HCT116 (cell line): ENCODE measurements at regions not wholly inside any gene's neighbourhood (a gene's known extent, or its start where the extent isn't known, plus 50 kb on each side); places are given as distances from the start of the nearest gene placed in this dataset.
"Not testable (repeated sequence)": the region's sequence is repeated elsewhere in the genome, so short reads cannot be mapped to it uniquely, and the experiment has no call there.

Experiments used
- ATF3 ChIP-seq: IDR thresholded peaks from 2 replicates; pipeline ENCODE4 v1.6.1; 2012
- CEBPB ChIP-seq: IDR thresholded peaks from 2 replicates; pipeline ENCODE4 v1.6.1; 2012; ENCODE audit warnings: low read depth
- CTCF ChIP-seq, 3 experiments: fragments of 200-600 bp in 1 of 3; sonication (generic) in 1 of 3; IDR thresholded peaks in 2 of 3; conservative IDR thresholded peaks in 1 of 3; 2 replicates each; pipeline ENCODE4 v1.5.1; 2012 to 2017; ENCODE audit warnings: low read depth in 2 of 3, low read length in 2 of 3, antibody characterized with exemption in 1 of 3, borderline replicate concordance in 1 of 3, control low read depth in 1 of 3, mild to moderate bottlenecking in 1 of 3, mixed read lengths in 1 of 3, mixed run types in 1 of 3, moderate library complexity in 1 of 3; ENCODE audit not compliant: insufficient read depth in 1 of 3
- EZH2 ChIP-seq: fragments of 200-600 bp; sonication (generic); IDR thresholded peaks from 2 replicates; pipeline ENCODE4 v1.6.1; 2017; ENCODE audit warnings: antibody characterized with exemption, mixed run types
- MAX ChIP-seq: IDR thresholded peaks from 2 replicates; pipeline ENCODE4 v1.6.1; 2012
- POLR2A ChIP-seq: IDR thresholded peaks from 2 replicates; pipeline ENCODE4 v1.7.0; 2011; ENCODE audit warnings: borderline replicate concordance; ENCODE audit not compliant: insufficient read depth, insufficient read length; ENCODE audit errors: extremely low read depth
- POLR2AphosphoS5 ChIP-seq: IDR thresholded peaks from 2 replicates; pipeline ENCODE4 v1.6.1; 2011; ENCODE audit warnings: mild to moderate bottlenecking, low read depth, low read length, moderate library complexity
- REST ChIP-seq: IDR thresholded peaks from 2 replicates; pipeline ENCODE4 v1.6.1; 2012; ENCODE audit warnings: low read depth

GRCh38 chr14:57044101-57044973 is 224.4 kb downstream of the EXOC5 start:
- not testable (repeated sequence) for TF ChIP-seq EZH2; REST; CTCF (IDR thresholded peaks at IDR 0.05 in 2 of 3, conservative IDR thresholded peaks at IDR 0.05 in 1 of 3; ENCODE audit: borderline replicate concordance in 1 of 3, insufficient read depth in 1 of 3, low read depth in 2 of 3, low read length in 2 of 3); CEBPB; ATF3; POLR2A; MAX; POLR2AphosphoS5
